HCT116 (cell line): ENCODE measurements at regions not wholly inside any gene's neighbourhood (a gene's known extent, or its start where the extent isn't known, plus 50 kb on each side); places are given as distances from the start of the nearest gene placed in this dataset.

Source experiments
- ATAC-seq: fragments of 200-7000 bp; cut with Tn5 transposase; 2 replicates; pipeline ENCODE4 v1.9.1; 2020; ENCODE audit warnings: mild to moderate bottlenecking, moderate library complexity
- BruUV-seq: library from RNA; stranded (reverse); fragments of 400-500 nt; replicated peaks from 2 replicates; lab custom pipeline; 2021; lab: Mats Ljungman, UMichigan
- CTCF ChIA-PET: fragments of 300-600 bp; sonication (Branson Sonifier 250); formaldehyde crosslinking; loops from one replicate; lab custom pipeline; 2021; ENCODE audit warnings: antibody characterized with exemption; lab: Charles Lee
- POLR2A ChIA-PET: fragments of 300-600, 350-600 bp; sonication (Branson Sonifier 250); formaldehyde crosslinking; loops from one replicate; lab custom pipeline; 2021; ENCODE audit warnings: antibody characterized with exemption; lab: Charles Lee
- RAD21 ChIA-PET, 2 experiments: fragments of 300-600 bp; sonication (Branson Sonifier 250); formaldehyde crosslinking; loops; one replicate each; lab custom pipeline; 2023; ENCODE audit warnings: low total read pairs in 2 of 2; ENCODE audit not compliant: uncharacterized antibody in 2 of 2, unreplicated experiment in 2 of 2, low non-redundant PET in 1 of 2; lab: Charles Lee
- DNase-seq: peaks from one replicate; pipeline ENCODE4 v3.0.0-alpha.2; 2010; ENCODE audit warnings: low read depth, low spot score
- H2AFZ ChIP-seq: fragments of 200-600 bp; shearing (Covaris generic), sonication (generic); 2 replicates; pipeline ENCODE4 v1.6.1; 2017; ENCODE audit warnings: low read depth, mixed run types, mixed read lengths, antibody characterized with exemption, low read length; ENCODE audit not compliant: poor library complexity, severe bottlenecking
- H3K27ac ChIP-seq: 2 replicates; pipeline ENCODE4 v1.5.1; 2012; ENCODE audit warnings: low read depth, low read length
- H3K27me3 ChIP-seq: fragments of 200-600 bp; sonication (generic); 2 replicates; pipeline ENCODE4 v1.6.1; 2016; ENCODE audit warnings: mixed run types, low read length, mixed read lengths; ENCODE audit not compliant: insufficient read depth
- H3K36me3 ChIP-seq, 2 experiments: fragments of 200-500 bp in 1 of 2; fragments of 200-600 bp in 1 of 2; sonication (Bioruptor generic) in 1 of 2; sonication (generic) in 1 of 2; 2 replicates each; pipeline versions ENCODE4 v1.5.1 to v1.6.1; 2014 to 2016; ENCODE audit warnings: low read length in 2 of 2, inconsistent platforms in 1 of 2, mixed read lengths in 1 of 2, mixed run types in 1 of 2; ENCODE audit not compliant: insufficient read depth in 2 of 2, control insufficient read depth in 1 of 2
- H3K4me1 ChIP-seq, 2 experiments: fragments of 200-600 bp in 1 of 2; sonication (generic) in 1 of 2; 2 replicates each; pipeline versions ENCODE4 v1.5.1 to v1.6.1; 2012 to 2017; ENCODE audit warnings: low read length in 2 of 2, inconsistent platforms in 1 of 2, mild to moderate bottlenecking in 1 of 2, mixed read lengths in 1 of 2, mixed run types in 1 of 2, moderate library complexity in 1 of 2; ENCODE audit not compliant: insufficient read depth in 2 of 2, control insufficient read depth in 1 of 2
- H3K4me2 ChIP-seq: fragments of 200-600 bp; sonication (generic); 2 replicates; pipeline ENCODE4 v1.6.1; 2017; ENCODE audit warnings: mixed run types, low read length, mixed read lengths
- H3K4me3 ChIP-seq, 2 experiments: fragments of 200-600 bp in 1 of 2; sonication (generic) in 1 of 2; replicated peaks in 1 of 2; 2 replicates each; pipeline ENCODE4 v1.5.1; 2011 to 2016; ENCODE audit warnings: low read length in 2 of 2, control low read depth in 1 of 2, low read depth in 1 of 2, mild to moderate bottlenecking in 1 of 2, mixed read lengths in 1 of 2, mixed run types in 1 of 2
- H3K79me2 ChIP-seq: fragments of 200-600 bp; sonication (generic); 2 replicates; pipeline ENCODE4 v1.6.1; 2017; ENCODE audit warnings: mild to moderate bottlenecking, mixed run types, low read length, moderate library complexity, mixed read lengths; ENCODE audit not compliant: insufficient read depth
- H3K9ac ChIP-seq: fragments of 200-600 bp; sonication (generic); 2 replicates; pipeline ENCODE4 v1.6.1; 2016; ENCODE audit warnings: low read length, mixed read lengths
- H3K9me2 ChIP-seq: fragments of 200-600 bp; sonication (generic), shearing (Covaris generic); 2 replicates; pipeline ENCODE4 v1.6.1; 2017; ENCODE audit warnings: mixed run types, mild to moderate bottlenecking, moderate library complexity; ENCODE audit not compliant: insufficient read depth
- H3K9me3 ChIP-seq, 2 experiments: fragments of 200-500 bp in 1 of 2; fragments of 200-600 bp in 1 of 2; sonication (Bioruptor generic) in 1 of 2; sonication (generic) in 1 of 2; 2 replicates each; pipeline ENCODE4 v1.6.1; 2014 to 2017; ENCODE audit warnings: low read length in 2 of 2, mixed read lengths in 2 of 2, inconsistent platforms in 1 of 2, low read depth in 1 of 2, mild to moderate bottlenecking in 1 of 2, mixed run types in 1 of 2, moderate library complexity in 1 of 2; ENCODE audit not compliant: control insufficient read depth in 1 of 2, insufficient read depth in 1 of 2
- H4K20me1 ChIP-seq: fragments of 200-600 bp; sonication (generic), shearing (Covaris generic); 2 replicates; pipeline ENCODE4 v1.6.1; 2017; ENCODE audit warnings: mixed run types, mild to moderate bottlenecking, moderate library complexity; ENCODE audit not compliant: insufficient read depth
- ATF3 ChIP-seq: IDR thresholded peaks from 2 replicates; pipeline ENCODE4 v1.6.1; 2012
- CBX3 ChIP-seq: IDR thresholded peaks from 2 replicates; pipeline ENCODE4 v1.6.1; 2012; ENCODE audit warnings: low read depth
- EGR1 ChIP-seq: IDR thresholded peaks from 2 replicates; pipeline ENCODE4 v1.6.1; 2012; ENCODE audit warnings: low read depth
- ELF1 ChIP-seq: IDR thresholded peaks from 2 replicates; pipeline ENCODE4 v1.6.1; 2012; ENCODE audit warnings: low read depth, borderline replicate concordance
- EZH2 ChIP-seq: fragments of 200-600 bp; sonication (generic); IDR thresholded peaks from 2 replicates; pipeline ENCODE4 v1.6.1; 2017; ENCODE audit warnings: antibody characterized with exemption, mixed run types
- EZH2phosphoT487 ChIP-seq: fragments of 200-600 bp; IDR thresholded peaks from 2 replicates; pipeline ENCODE4 v1.6.1; 2018; ENCODE audit warnings: antibody characterized with exemption, borderline replicate concordance
- JUND ChIP-seq: IDR thresholded peaks from 2 replicates; pipeline ENCODE4 v1.6.1; 2012
- POLR2AphosphoS5 ChIP-seq: IDR thresholded peaks from 2 replicates; pipeline ENCODE4 v1.6.1; 2011; ENCODE audit warnings: mild to moderate bottlenecking, low read depth, low read length, moderate library complexity
- REST ChIP-seq: IDR thresholded peaks from 2 replicates; pipeline ENCODE4 v1.6.1; 2012; ENCODE audit warnings: low read depth
- SP1 ChIP-seq: IDR thresholded peaks from 2 replicates; pipeline ENCODE4 v1.6.1; 2012; ENCODE audit warnings: low read depth
- TCF7L2 ChIP-seq: IDR thresholded peaks from 2 replicates; pipeline ENCODE4 v1.7.0; 2011; ENCODE audit warnings: borderline replicate concordance, inconsistent platforms; ENCODE audit not compliant: insufficient read depth, insufficient read length; ENCODE audit errors: extremely low read depth
- ZBTB33 ChIP-seq: IDR thresholded peaks from 2 replicates; pipeline ENCODE4 v1.6.1; 2011; ENCODE audit warnings: mild to moderate bottlenecking, low read length, moderate library complexity; ENCODE audit not compliant: insufficient replicate concordance; ENCODE audit errors: extremely low read depth
- ZFX ChIP-seq: fragments of 450-650 bp; IDR thresholded peaks from 2 replicates; pipeline ENCODE4 v1.6.1; 2017
- ZNF274 ChIP-seq: fragments of 200-500 bp; sonication (Bioruptor generic); IDR thresholded peaks from 2 replicates; pipeline ENCODE4 v1.6.1; 2014; ENCODE audit warnings: mild to moderate bottlenecking, low read depth, low read length, inconsistent platforms
- intact Hi-C: fragments of 100-400 bp; cut with micrococcal nuclease; formaldehyde crosslinking; loops from 2 replicates; pipeline ENCODE4 v1.10.0; 2022

DNA sequence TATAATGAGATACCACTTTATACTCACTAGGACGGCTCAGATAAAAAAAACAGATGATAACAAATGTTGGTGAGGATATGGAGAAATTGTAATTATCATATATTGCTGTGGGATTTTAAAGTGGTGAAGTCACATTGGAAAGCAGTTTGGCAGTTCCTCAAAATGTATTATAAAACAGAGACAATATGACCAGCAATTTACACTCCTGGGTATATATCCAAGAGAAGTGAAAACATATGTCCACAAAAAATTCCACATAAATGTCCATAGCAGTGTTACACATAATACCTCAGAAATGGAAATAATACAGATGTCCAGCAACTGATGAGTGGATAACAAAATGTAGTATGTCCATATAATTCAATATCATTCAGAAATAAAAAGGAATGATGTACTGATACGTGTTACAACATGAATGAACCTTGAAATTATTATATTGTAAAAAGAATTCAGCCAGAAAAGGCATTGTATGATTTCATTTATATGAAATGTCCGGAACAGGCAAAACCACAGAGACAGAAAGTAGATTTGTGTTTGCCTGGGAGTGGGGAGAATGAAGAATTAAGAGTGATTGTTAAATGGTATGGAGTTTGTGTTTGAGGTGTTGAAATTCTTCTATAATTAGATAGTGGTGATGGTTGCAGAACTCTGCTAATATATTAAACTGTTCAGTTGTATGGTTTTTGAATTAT lies 220.9 kb downstream of the SLC7A11 start:
- ChIA-PET CTCF (no interaction called here), RAD21 (no interaction called here), POLR2A (no interaction called here)
- H4K20me1 ChIP-seq: no peaks in the 10 kb centered on the region
- intact Hi-C loops: no loop called here
- TF ChIP-seq ZBTB33 (no peak), ELF1 (no peak), REST (no peak), EGR1 (no peak), ZNF274 (no peak), SP1 (no peak), JUND (no peak), TCF7L2 (no peak), POLR2AphosphoS5 (no peak), CBX3 (no peak), EZH2 (no peak), EZH2phosphoT487 (no peak), ATF3 (no peak), ZFX (no peak)
- no peaks in the 10 kb centered on the region for H3K4me1 ChIP-seq
- H3K4me2 ChIP-seq: no peak overlapping the region
- H3K27ac ChIP-seq: no peak overlapping the region
- H3K9ac ChIP-seq: no peak overlapping the region
- no peak overlapping the region for H2AFZ ChIP-seq
- DNase-seq (no peak), ATAC-seq (no peak)
- H3K9me2 ChIP-seq: no peaks in the 10 kb centered on the region
- H3K4me3 ChIP-seq: no peak overlapping the region
- no peaks in the 10 kb centered on the region for H3K9me3 ChIP-seq
- BruUV-seq: no TSS peak
- no peaks in the 10 kb centered on the region for H3K79me2 ChIP-seq
- no peaks in the 10 kb centered on the region for H3K36me3 ChIP-seq
- H3K27me3 ChIP-seq: no peaks in the 10 kb centered on the region
